ENCODE measurements at regions not wholly inside any gene's neighbourhood (a gene's known extent, or its start where the extent isn't known, plus 50 kb on each side); places are given as distances from the start of the nearest gene placed in this dataset.

DNA sequence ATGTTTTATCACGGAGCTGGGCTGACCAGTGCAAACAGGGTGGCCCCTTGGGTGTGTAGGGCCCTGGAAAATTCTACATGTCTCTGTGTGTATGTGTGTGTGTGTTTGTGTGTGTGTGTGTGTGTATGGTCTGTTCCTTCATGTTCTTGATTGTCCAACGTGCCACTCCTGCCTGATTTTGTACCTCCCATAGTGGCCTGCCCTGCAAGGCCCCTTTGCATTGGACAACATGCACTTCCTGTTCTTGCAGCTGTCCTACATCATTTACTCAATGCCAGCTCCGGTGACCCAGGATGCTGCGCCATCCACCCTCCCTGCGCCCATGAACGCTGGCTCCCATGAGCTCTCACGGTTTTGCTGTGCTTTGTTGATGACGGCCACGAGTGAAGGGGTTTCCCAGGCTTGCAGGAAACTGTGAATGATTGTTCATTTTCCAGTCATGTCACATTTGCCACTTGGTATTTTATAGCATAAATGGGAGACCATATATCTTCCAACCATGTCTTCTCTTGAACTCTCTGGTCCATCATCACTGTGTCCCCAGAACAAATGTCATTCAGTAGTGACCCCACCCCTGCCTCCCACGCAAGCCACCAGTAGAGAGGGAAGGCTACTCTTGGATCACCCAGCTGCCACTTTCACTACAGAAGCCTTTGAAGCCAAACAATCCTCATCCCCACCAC is 69.7 kb upstream of the NCK2 start:
- TF ChIP-seq, protein P1, sequence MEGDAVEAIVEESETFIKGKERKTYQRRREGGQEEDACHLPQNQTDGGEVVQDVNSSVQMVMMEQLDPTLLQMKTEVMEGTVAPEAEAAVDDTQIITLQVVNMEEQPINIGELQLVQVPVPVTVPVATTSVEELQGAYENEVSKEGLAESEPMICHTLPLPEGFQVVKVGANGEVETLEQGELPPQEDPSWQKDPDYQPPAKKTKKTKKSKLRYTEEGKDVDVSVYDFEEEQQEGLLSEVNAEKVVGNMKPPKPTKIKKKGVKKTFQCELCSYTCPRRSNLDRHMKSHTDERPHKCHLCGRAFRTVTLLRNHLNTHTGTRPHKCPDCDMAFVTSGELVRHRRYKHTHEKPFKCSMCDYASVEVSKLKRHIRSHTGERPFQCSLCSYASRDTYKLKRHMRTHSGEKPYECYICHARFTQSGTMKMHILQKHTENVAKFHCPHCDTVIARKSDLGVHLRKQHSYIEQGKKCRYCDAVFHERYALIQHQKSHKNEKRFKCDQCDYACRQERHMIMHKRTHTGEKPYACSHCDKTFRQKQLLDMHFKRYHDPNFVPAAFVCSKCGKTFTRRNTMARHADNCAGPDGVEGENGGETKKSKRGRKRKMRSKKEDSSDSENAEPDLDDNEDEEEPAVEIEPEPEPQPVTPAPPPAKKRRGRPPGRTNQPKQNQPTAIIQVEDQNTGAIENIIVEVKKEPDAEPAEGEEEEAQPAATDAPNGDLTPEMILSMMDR (IDR thresholded peaks at IDR 0.05; ENCODE audit: poor library complexity, severe bottlenecking), result no peak
- TF ChIP-seq EP300 (conservative IDR thresholded peaks at IDR 0.05; ENCODE audit: poor library complexity, severe bottlenecking), result no peak
- TF ChIP-seq, protein P2, sequence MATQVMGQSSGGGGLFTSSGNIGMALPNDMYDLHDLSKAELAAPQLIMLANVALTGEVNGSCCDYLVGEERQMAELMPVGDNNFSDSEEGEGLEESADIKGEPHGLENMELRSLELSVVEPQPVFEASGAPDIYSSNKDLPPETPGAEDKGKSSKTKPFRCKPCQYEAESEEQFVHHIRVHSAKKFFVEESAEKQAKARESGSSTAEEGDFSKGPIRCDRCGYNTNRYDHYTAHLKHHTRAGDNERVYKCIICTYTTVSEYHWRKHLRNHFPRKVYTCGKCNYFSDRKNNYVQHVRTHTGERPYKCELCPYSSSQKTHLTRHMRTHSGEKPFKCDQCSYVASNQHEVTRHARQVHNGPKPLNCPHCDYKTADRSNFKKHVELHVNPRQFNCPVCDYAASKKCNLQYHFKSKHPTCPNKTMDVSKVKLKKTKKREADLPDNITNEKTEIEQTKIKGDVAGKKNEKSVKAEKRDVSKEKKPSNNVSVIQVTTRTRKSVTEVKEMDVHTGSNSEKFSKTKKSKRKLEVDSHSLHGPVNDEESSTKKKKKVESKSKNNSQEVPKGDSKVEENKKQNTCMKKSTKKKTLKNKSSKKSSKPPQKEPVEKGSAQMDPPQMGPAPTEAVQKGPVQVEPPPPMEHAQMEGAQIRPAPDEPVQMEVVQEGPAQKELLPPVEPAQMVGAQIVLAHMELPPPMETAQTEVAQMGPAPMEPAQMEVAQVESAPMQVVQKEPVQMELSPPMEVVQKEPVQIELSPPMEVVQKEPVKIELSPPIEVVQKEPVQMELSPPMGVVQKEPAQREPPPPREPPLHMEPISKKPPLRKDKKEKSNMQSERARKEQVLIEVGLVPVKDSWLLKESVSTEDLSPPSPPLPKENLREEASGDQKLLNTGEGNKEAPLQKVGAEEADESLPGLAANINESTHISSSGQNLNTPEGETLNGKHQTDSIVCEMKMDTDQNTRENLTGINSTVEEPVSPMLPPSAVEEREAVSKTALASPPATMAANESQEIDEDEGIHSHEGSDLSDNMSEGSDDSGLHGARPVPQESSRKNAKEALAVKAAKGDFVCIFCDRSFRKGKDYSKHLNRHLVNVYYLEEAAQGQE (IDR thresholded peaks at IDR 0.05; ENCODE audit: borderline replicate concordance), result no peak
- no peak for TF ChIP-seq POLR2AphosphoS5 (IDR thresholded peaks at IDR 0.05)
